NCI-H1694 (cell line): ENCODE measurements at regions not wholly inside any gene's neighbourhood (a gene's known extent, or its start where the extent isn't known, plus 50 kb on each side); places are given as distances from the start of the nearest gene placed in this dataset.
A peak's percentile ranks its signal among the peaks of the same experiment; 100 is the strongest.
"Not testable (repeated sequence)": the region's sequence is repeated elsewhere in the genome, so short reads cannot be mapped to it uniquely, and the experiment has no call there.

Experiments
- DNase-seq: peaks from one replicate; lab custom pipeline; 2025; lab: John Stamatoyannopoulos, UW

GRCh38 chr2:131671841-131672470 lies 144.3 kb downstream of the CCDC74A start:
- not testable (repeated sequence) for DNase-seq

DNA sequence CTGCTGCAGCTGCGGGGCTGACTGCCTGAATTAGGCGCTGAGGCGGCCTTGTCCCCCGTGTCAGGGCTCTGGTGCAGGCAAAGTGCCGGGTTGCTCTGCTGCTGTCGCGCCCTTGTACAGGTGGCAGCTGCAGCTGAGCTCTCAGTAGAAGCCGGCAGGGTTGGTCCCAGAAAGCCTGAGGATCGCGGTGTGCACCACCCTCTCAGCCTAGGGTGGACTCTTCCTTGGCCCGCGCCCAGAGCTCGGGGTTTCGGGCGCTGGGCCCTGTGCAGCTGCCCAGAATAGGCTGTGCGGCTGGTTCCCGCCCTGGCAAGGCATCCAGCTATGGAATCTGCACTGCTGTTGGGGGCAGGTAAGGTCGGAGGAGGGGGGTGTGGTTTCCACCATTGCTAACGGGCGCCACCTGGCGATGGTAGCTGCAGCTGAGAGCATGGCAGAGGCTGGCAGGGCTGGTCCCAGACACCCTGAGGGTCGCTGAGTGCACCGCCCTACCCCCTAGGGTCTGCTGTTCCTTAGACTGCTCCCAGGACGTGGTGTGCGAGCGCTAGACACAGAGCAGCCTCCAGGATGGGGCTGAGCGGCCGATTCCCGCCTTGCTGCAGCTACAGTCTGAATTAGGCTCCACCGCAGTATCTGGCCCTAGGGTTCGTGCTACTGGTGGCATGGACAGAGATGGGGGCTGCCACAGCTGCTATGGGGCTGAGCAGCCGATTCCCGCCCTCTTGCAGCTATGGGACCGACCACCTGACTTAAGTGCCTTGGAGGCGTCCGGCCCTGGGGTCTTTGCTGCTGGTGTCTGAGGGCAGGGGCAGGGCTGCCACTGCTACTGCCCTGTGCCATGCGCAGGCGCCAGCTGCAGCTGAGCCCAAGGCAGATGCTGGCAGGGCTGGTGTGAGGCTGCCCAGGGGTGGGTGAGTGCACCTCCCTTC lies 145.0 kb downstream of the CCDC74A start:
- peak; percentile 91 for DNase-seq

- peak; percentile 41 for DNase-seq
These were observed 145.9 kb downstream of the CCDC74A start for GRCh38 chr2:131673400-131674173.

- DNase-seq: no peak
These were observed 146.5 kb downstream of the CCDC74A start for GRCh38 chr2:131674174-131674507.

DNA sequence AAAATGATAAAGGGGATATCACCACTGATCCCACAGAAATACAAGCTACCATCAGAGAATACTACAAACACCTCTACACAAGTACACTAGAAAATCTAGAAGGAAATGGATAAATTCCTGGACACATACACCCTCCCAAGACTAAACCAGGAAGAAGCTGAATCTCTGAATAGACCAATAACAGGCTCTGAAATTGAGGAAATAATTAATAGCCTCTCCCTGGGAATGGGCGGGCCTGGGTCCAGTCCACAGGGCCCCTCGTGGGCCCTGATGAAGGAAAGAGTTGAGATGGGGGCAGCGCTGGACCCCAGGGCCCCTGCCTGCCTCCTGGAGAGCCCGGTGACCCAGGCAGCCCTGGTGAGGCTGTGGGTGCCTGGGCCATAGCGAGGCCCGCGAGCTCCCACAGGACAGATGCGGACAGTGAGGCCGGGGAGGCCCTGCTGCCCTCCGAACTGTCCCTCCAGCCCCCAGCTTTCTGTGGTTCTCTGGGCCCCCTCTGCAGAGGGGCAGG lies 154.0 kb downstream of the CCDC74A start:
- DNase-seq: not testable (repeated sequence)

GRCh38 chr2:131682122-131682944 lies 154.6 kb downstream of the CCDC74A start:
- DNase-seq: peak; percentile 77

GRCh38 chr2:131682945-131683330 lies 155.2 kb downstream of the CCDC74A start:
- not testable (repeated sequence) for DNase-seq

DNA sequence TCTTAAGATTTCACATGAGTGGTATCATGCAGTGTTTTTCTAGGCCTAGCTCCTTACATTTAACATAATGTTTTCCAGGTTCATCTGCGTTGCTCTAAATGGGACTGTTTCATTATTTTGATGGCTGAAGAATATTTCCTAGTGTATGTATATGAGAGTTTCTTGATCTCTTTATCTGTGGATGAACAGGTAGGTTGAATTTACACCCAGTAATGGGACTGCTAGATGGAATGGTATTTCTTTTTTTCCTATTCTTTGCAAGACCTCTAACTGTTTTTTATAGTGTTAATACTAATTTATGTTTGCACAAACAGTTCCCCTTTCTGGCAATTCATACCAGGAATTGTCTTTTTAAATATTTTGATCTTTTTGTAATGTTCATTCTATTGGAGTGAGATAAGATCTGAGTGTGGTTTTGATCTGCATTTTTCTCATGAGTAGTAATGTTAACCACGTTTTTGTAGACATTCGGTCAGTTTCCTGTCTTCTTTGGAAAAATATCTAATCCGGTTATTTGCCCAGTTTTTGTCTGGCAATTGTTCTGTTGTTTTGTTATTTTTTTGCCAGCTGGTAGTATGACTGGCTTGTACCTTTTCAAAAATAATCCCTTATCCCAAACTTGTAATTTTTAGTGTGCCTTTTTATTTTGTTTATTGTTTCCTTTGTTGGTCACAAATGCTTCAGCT lies 157.1 kb downstream of the CCDC74A start:
- not testable (repeated sequence) for DNase-seq

GRCh38 chr2:131686164-131686893 lies 158.6 kb downstream of the CCDC74A start:
- not testable (repeated sequence) for DNase-seq

GRCh38 chr2:131686894-131687238 lies 159.2 kb downstream of the CCDC74A start:
- not testable (repeated sequence) for DNase-seq

DNA sequence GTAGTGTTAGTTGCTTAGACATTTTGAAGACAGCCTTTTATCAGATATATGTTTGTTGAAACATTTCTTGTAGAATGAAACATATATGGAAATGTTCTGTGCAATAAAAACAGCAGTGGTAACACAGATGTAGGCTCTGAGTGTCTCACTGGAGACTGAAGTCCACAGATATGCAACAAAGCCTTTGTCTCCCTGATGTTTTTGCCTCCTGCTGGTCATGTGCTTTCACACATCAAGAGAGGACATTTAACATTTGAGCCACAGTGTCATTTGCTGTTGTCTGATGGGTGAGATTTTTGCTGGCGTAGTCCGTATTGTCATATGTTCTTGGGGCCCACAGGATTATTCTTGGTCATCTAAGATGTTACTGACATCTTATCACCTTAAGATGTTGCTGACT lies 161.4 kb downstream of the CCDC74A start:
- DNase-seq: not testable (repeated sequence)

- DNase-seq: not testable (repeated sequence)
These were observed 183.6 kb downstream of the CCDC74A start for GRCh38 chr2:131711268-131711667.

GRCh38 chr2:131717907-131718306 lies 190.2 kb downstream of the CCDC74A start:
- DNase-seq: not testable (repeated sequence)

- not testable (repeated sequence) for DNase-seq
These were observed 193.5 kb downstream of the CCDC74A start for GRCh38 chr2:131721163-131721562.

DNA sequence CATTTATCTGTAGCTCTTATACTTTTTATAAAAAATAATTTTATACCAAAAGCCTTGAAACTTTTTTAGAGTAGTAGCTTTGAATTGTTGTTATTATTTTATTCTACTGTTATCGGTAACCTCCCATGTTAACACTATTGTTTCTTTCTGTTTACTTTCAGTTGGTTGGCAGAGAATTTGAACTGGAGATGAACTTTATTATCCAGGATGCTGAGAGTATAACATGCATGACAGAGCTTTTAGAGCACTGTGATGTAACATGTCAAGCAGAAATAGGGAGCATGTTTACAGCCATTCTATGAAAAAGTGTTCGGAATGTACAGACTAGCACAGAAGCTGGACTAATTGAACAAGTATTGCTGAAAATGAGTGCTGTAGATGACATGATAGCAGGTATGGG lies 194.6 kb downstream of the CCDC74A start:
- DNase-seq: not testable (repeated sequence)

GRCh38 chr2:131724019-131724418 lies 196.3 kb downstream of the CCDC74A start:
- DNase-seq: no peak

DNA sequence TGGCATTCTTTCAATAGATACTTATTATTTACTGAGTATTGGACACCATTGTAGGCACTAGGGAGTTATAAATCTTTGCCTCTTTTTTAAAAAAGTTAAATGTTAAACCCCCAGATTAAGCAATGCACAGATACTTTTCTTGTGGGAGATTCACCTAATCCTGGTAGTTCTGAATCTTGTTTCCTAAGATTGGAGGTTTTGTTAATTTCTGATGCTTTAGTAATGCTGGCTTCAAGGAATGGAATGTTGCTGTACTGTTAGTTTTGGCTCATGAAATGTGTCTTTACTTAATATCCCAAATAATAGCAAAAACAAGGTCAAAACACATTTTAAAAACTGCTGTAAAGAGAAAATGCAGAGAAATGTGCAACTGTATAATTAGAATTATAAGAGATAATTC lies 200.8 kb downstream of the CCDC74A start:
- DNase-seq: not testable (repeated sequence)

DNA sequence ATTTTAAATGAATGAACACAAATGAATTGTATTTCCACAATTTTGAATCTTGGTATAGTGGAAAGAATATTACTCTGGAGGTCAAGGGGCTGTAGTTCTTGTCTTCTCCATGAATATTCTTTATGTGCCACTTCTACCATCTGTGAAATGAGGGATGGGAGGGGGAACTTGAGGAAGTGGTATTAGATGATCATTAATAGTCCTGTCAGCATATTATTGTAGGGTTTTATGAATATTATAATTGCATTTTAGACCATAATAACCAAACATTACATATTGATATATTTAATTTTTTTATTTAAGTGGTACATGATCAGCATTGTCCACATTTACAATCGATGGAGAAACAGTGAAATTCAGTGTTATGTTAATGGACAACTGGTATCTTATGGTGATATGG lies 205.8 kb downstream of the CCDC74A start:
- DNase-seq: not testable (repeated sequence)

GRCh38 chr2:131736406-131736805 lies 208.7 kb downstream of the CCDC74A start:
- DNase-seq: not testable (repeated sequence)

GRCh38 chr2:131738533-131738932 lies 210.8 kb downstream of the CCDC74A start:
- not testable (repeated sequence) for DNase-seq
